ENCODE measurements at regions not wholly inside any gene's neighbourhood (a gene's known extent, or its start where the extent isn't known, plus 50 kb on each side); places are given as distances from the start of the nearest gene placed in this dataset.
"Not testable (repeated sequence)": the region's sequence is repeated elsewhere in the genome, so short reads cannot be mapped to it uniquely, and the experiment has no call there.

GRCh38 chr1:93773049-93773838, 91.6 kb upstream of the BCAR3 start:
- no peak for DNase-seq

GRCh38 chr1:93771843-93772242, 90.2 kb upstream of the BCAR3 start:
- no peak for DNase-seq

DNA sequence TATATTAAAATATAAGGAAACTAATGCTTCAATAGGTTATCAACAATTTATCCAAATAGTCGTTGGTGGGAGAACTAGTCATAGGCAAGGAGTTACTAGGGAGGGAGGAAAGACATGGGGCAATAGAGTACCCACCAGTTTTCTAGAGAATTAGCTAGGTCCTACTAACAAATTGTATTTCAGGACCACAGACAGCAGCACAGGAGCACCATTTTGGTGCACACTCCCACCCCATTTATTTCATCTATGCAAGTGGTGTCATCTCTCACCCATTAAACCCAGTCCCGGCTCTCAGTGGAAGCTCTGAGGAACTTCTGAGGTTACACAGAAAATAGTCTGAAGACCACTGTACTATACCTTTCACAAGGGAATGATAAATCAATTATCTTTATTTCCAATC, 89.0 kb upstream of the BCAR3 start:
- peak in 1 of 4 experiments; percentile 32 for DNase-seq

- DNase-seq: no peak
Observed at GRCh38 chr1:93769777-93770176, 88.1 kb upstream of the BCAR3 start.

GRCh38 chr1:93768380-93768863, 86.8 kb upstream of the BCAR3 start:
- peak in 1 of 4 experiments; percentile 17 for DNase-seq

- DNase-seq: no peak
Observed at GRCh38 chr1:93766451-93766850, 84.8 kb upstream of the BCAR3 start.

GRCh38 chr1:93765099-93765498, 83.5 kb upstream of the BCAR3 start:
- DNase-seq: no peak

DNA sequence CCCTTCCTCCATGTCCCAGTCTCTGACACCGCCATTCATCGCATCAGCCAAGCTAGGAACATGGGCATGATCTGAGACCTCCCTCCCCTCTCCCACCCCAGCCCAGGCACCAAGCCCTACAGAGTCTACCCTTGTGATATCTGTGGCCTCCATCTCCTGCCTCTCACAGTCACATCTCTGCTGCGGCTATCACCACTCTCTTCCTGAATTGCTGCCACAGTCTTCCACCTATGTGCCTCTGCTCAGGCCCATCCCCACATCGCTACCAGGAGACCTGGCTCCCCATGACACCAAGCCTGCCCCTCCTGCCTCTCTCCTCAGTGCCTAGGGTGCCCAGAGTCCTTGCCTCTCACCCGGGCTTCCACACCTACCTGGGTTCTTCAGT, 82.7 kb upstream of the BCAR3 start:
- DNase-seq: no peak

DNA sequence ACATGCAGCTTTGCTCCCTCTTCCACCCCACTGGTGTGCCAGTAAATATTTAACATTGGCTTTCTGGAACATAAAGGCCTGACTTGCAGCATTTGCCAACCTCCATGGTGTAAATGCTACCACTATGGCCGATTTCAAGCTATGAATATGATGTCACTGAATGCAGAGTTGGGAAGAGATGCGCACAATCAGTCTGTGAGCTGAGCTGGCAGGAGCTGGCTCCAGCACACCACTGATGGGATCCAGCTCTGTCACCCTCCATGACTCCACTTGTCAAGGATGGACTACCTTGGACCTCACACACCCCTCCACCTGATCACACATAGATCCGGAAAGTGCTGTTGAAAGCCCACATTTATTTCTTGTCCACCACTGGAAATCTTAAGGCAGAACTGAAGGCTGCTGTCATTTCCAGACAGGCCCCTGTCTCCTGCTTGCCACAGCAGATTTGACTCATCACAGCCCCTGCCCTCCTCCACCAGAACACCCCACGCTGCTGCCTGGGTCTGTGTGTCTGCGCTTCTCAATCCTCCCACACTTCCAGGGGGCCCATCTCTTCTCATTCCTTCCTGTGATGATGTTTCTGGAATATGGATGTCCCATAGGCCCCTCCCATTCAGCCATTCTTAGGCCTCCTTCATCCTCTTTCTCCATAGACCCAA, 82.2 kb upstream of the BCAR3 start:
- no peak for DNase-seq

- peak; percentile 54 to 82 (median 76) for DNase-seq
Observed at GRCh38 chr1:93758842-93759515, 77.3 kb upstream of the BCAR3 start.

GRCh38 chr1:93757256-93758036, 75.8 kb upstream of the BCAR3 start:
- no peak for DNase-seq

GRCh38 chr1:93756657-93757056, 75.0 kb upstream of the BCAR3 start:
- no peak for DNase-seq

GRCh38 chr1:93755251-93755715, 73.6 kb upstream of the BCAR3 start:
- DNase-seq: not testable (repeated sequence)

DNA sequence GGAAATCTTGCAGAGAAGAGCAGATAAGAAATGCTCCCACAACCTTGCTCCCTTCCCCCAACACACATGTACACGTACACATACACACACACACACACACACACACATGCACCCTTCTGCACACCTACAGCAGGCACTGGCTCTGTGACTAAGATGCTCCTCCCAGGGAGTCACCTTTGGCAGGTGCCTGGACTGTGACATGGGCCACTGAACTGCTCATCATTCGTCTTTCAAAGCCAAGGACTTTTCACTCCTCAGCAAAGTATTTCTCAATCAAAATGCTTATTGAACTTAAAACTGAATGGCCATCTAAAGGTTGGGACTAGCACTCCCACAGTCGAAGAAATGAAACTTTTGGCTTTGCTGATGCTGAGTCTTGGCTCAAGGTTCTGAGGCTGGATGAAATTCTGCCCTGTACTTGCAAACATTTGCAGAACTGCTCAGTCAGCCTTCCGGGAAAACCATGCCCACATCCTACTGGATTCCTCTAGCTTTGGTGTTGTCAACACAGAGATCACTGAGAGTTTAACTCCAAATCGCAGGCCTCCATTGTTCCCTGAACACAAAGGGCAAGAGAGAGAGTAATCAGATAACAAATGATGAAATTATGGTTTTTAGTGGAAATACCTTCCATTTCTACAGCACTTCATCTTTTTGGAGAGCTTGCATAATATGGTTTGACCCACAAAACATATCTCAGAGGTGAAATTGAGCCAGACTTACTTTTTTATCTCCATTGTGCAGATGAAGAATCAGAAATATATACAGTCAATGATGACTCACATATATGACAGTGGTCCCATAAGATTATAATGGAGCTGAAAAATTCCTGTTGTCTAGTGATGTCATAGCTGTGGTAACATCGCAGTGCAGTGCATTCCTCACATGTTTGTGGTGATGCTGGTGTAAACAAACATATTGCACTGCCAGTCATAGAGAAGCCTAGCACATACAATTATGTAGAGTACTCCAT, 72.4 kb upstream of the BCAR3 start:
- peak in 1 of 4 experiments; percentile 20 for DNase-seq

GRCh38 chr1:93751377-93752250, 70.0 kb upstream of the BCAR3 start:
- peak in 1 of 4 experiments; percentile 13 for DNase-seq

- peak in 3 of 4 experiments; percentile 34 to 44 (median 36) for DNase-seq
Observed at GRCh38 chr1:93750955-93751354, 69.3 kb upstream of the BCAR3 start.

GRCh38 chr1:93749894-93750301, 68.3 kb upstream of the BCAR3 start:
- peak in 3 of 4 experiments; percentile 37 to 53 (median 44) for DNase-seq

DNA sequence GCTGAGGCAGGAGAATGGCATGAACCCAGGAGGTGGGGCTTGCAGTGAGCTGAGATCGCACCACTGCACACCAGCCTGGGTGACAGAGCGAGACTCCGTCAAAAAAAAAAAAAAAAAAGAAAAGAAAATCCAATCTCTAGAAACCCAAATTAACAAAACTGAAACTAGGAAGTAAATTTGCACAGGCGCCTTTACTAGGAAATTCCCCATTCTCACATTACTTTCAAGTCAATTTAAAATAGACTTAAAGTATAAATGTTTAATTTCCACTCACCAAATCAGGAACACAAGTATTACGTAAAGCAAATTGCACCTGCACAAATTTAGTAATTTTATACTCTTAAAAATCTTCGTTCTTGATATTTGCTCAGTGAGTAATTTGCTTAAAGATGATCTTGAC, 67.8 kb upstream of the BCAR3 start:
- DNase-seq: peak in 2 of 4 experiments; percentile 46 to 61

DNA sequence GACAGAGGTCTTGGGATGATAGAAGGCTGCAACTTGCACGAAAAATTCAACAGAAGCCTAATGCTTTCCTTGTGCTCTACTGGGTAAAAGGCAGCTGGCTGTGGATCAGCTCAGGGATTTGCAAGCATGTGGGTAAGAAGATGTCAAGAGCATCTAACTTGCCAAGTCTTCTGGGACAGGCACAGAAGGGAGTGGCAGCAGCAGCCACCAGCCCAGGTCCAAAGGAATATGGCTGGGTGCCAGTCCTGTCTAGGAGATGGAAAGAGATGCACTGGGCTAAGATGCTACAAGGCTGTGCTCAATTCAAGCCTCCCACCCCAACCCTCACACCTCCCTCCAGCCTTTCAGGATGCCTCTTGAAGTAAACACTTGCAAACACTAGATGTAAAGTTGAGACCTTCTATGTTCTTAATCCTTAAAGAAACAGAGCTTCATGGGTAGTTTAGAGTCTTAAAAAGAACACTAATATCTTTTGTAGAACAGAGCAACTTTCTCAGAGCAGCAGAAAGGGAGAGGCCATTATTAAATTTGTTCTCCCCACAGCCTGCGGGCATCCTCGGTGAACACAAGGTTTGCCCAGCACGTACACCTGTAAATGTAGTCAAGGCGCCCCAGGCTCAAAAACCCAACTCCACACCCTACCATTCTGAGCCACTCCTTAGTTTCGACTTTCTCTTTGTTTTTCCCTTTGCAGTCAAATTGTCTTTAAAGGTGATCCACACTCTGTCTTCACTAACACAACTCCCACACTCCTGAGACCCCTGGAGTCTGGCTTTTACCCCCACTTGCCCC, 64.6 kb upstream of the BCAR3 start:
- no peak for DNase-seq

All from suppressor macrophage (primary cell).